GM19463 (cell line): ENCODE measurements at regions not wholly inside any gene's neighbourhood (a gene's known extent, or its start where the extent isn't known, plus 50 kb on each side); places are given as distances from the start of the nearest gene placed in this dataset.
A peak's percentile ranks its signal among the peaks of the same experiment; 100 is the strongest.
"Not testable (repeated sequence)": the region's sequence is repeated elsewhere in the genome, so short reads cannot be mapped to it uniquely, and the experiment has no call there.

ENCODE experiments used
- ATAC-seq: cut with Tn5 transposase; IDR thresholded peaks from one replicate; pipeline ENCODE4 v1.9.1; 2021; ENCODE audit warnings: mild to moderate bottlenecking, moderate library complexity; ENCODE audit not compliant: unreplicated experiment

GRCh38 chr7:75201606-75202079 is 109.3 kb downstream of the GTF2IRD2B start:
- ATAC-seq = not testable (repeated sequence)

DNA sequence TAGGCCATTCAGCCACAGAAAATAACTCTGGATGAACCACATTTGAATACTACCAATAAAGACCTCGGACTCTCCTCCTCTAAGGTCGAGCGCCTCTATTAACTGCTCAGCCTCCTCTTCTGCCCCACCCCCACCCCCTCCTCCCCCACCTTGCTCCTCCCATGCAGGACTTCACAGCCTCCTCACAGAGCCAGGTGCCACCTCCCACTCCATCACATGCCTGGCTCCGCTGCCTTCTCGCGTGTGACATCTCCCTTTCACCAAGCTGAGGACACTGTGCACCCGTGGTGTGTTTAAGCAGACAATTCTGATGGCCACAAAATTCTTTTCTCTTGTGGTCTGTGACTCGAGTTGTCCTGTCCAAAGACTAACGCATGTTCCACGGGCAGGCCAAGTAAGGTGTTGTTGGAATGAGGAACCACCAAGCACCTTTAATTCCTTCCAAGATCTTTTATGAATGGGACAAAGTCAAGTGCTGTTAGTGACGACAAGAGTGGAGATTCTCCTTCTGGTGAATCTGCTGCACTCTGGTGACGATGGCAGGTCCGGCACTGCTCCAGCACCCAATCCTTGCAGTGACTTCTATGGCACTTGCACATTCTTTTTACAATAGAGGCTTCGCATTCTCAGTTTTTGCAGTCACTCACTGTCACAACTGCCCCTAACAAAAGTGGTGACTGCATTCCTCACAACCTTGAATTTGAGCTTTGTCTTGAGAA is 113.1 kb downstream of the GTF2IRD2B start:
- ATAC-seq = not testable (repeated sequence)

- not testable (repeated sequence) for ATAC-seq
These were observed 123.1 kb downstream of the GTF2IRD2B start for GRCh38 chr7:75215460-75215859.

- ATAC-seq = not testable (repeated sequence)
These were observed 124.6 kb downstream of the GTF2IRD2B start for GRCh38 chr7:75216963-75217362.

DNA sequence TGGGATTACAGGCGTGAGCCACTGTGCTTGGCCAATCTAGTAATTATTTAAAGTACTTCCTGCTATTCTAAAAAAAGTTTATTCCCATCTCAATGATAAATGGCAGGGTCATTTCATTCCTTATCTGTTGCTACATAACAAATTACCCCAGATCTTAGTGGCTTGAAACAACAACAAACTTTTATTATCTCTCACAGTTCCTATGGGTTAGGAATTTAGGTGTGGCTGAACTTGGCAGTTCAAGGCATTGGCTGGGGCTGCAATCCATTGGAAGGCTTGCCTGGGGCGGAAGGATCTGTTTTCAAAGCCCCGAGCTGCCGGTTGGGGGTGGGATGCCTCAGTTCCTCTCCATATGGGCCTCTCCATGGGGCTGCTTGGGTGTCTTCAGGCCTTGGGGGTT is 133.7 kb downstream of the GTF2IRD2B start:
- ATAC-seq = not testable (repeated sequence)

DNA sequence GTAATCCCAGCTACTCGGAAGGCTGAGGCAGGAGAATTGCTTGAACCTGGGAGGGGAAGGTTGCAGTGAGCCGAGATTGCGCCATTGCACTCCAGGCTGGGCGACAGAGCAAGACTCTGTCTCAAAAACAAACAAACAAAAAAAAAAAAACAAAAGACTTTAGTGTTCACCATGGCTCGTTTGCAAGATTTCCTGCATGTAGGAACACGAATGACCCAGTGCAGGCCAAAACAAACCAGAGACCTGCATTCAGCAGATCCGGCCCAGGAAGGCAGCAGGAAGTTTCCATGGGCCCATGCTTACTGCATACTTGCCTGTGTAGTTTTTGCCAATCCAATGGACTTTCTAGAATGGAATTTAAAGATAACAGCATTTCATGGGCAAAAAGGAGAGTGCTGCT is 137.2 kb downstream of the GTF2IRD2B start:
- ATAC-seq = not testable (repeated sequence)

DNA sequence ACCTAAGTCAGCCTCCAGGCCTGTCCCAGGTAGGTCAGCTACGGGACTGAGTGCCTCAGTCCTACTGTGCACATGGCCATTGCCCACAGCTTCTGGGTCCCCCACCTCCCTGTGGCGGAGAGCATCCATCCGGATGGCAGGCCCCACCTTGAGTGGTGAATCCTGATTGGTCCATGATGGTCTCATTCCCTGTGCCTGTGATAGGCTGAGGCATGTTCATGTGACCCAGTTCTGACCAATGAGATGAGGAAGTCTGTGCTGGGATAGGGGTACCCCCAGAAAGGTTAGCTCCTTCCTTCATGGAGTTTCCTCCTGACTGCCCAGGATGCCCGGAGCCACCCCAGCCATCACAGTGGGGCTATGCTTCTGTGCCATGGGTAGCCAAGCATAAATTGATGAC is 138.2 kb downstream of the GTF2IRD2B start:
- ATAC-seq = not testable (repeated sequence)

- not testable (repeated sequence) for ATAC-seq
These were observed 142.9 kb downstream of the GTF2IRD2B start for GRCh38 chr7:75235092-75235826.

GRCh38 chr7:75235827-75236167 is 143.4 kb downstream of the GTF2IRD2B start:
- ATAC-seq = not testable (repeated sequence)

GRCh38 chr7:75237255-75238187 is 145.1 kb downstream of the GTF2IRD2B start:
- peak; percentile 94 for ATAC-seq

GRCh38 chr7:75238309-75238708 is 145.9 kb downstream of the GTF2IRD2B start:
- not testable (repeated sequence) for ATAC-seq

- ATAC-seq = not testable (repeated sequence)
These were observed 151.2 kb downstream of the GTF2IRD2B start for GRCh38 chr7:75243638-75244037.

DNA sequence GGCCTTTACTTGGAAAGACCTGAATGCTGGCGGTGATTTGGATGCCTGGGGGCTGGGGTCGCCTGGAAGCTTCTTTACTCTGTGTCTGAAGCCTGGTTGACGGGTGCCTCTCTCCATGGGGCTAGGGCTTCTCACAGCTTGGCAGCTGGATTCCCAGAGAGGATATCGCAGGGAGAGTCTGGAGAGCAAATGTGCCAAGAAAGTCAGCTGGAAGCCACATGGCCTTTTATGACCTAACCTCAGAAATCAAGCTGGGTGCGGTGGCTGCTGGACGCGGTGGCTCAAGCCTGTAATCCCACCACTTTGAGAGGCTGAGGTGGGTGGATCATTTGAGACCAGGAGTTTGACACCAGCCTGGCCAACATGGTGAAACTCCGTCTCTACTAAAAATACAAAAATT is 147.2 kb upstream of the TRIM73 start:
- ATAC-seq = not testable (repeated sequence)

- not testable (repeated sequence) for ATAC-seq
These were observed 141.2 kb upstream of the TRIM73 start for GRCh38 chr7:75254238-75254637.

DNA sequence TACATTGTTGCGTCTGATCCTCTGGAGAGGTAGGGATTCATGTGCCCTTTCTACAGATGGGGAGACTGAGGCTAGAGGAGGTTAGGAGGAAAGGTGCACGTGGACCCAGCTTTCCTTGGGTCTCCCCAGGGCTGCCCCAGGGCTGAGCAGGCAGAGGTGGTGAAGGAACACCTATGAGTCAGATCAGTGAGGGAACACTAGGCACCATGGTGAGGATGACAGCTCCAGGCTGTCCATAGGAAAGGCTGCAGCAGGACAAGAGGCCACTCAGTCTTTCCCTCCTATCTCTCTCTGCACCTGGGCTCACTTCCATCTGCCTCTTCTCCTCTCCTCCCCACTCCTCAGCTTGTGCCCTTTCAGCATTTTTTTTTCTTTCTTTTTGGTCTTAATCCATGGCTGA is 138.0 kb upstream of the TRIM73 start:
- not testable (repeated sequence) for ATAC-seq

- ATAC-seq = not testable (repeated sequence)
These were observed 135.9 kb upstream of the TRIM73 start for GRCh38 chr7:75259454-75260003.

- not testable (repeated sequence) for ATAC-seq
These were observed 133.8 kb upstream of the TRIM73 start for GRCh38 chr7:75261660-75262059.

DNA sequence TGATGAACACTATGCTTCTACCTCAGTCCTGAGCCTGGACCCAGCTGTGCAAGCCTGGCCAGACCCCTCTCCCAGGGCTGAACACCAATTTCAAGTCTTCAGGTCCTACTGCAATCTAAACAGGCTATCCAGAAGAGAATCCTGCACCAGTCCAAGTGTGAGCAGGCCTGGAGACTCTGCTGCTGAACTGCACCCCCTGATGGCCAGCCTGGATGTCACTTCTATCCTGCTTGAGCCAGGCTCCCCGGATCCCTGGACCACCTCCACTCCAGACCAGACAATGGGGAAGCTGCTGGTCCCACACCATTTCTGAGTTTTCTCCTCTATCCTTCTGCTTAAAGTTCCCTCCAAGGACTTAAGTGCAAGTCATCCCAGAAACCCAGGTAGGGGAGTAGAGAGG is 127.3 kb upstream of the TRIM73 start:
- not testable (repeated sequence) for ATAC-seq

DNA sequence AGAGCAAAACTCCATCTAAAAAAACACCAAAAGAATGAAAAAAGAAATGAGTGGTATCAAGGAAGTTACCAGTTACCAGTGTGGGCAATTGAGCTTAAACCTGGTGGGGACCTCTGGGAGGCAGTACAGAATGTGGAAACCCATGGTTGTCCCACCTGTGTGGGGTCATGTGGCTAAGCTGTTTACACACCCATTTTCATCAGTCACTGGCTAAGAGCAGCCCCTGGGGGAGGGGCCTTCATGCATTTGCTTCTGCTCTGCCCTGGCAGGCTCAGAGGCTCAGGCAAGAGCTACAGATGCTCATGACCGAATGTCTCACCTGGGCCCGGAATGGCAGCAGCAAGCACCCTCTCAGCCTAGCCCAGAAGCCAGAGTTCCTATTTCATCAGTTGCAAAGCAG is 126.3 kb upstream of the TRIM73 start:
- not testable (repeated sequence) for ATAC-seq

DNA sequence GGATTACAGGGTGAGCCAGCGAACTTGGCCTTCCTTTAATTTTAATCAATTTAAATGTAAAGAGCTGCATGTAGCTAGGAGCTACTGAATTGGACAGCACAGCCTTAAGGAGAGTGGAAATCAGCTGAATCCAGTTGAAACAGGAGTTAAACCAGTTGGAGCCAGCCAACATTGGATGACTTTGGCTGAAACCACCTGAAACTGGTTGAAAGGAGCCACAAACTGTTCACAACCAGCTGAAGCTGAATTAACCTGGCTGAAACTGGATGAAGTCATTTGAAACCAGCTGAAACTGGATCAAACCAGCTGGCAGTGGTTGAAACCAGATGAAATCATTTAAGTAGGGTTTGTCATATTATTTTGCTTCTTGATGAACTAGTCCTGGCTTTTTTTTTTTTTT is 121.3 kb upstream of the TRIM73 start:
- not testable (repeated sequence) for ATAC-seq
